H1 (cell line): ENCODE measurements at regions not wholly inside any gene's neighbourhood (a gene's known extent, or its start where the extent isn't known, plus 50 kb on each side); places are given as distances from the start of the nearest gene placed in this dataset.

Experiments
- CTCF ChIA-PET: fragments of 300-600 bp; sonication (Branson Sonifier 250); formaldehyde crosslinking; loops from one replicate; lab custom pipeline; 2021; ENCODE audit not compliant: partially characterized antibody; lab: Charles Lee
- POLR2A ChIA-PET: fragments of 300-600 bp; sonication (Branson Sonifier 250); formaldehyde crosslinking; loops from one replicate; lab custom pipeline; 2021; ENCODE audit warnings: inconsistent platforms; ENCODE audit not compliant: partially characterized antibody; lab: Charles Lee
- DNase-seq, 2 experiments: peaks; one replicate each; pipeline versions ENCODE4 v3.0.0 to v3.0.0-alpha.2; 2010 to 2022; ENCODE audit warnings: low spot score in 2 of 2, low read depth in 1 of 2, mixed read lengths in 1 of 2
- FAIRE-seq: peaks from 2 replicates; lab custom pipeline; 2011; peaks lifted over from hg19 to GRCh38; lab: Jason Lieb, UNC
- H2AFZ ChIP-seq: 2 replicates; pipeline ENCODE4 v1.8.1; 2012; ENCODE audit warnings: low read length, inconsistent platforms
- H2AK5ac ChIP-seq: 2 replicates; pipeline ENCODE4 v1.6.1; 2013; ENCODE audit warnings: low read depth, low read length
- H2BK120ac ChIP-seq: replicated peaks from 2 replicates; pipeline ENCODE3; 2013; ENCODE audit warnings: low read depth, low read length, inconsistent platforms
- H2BK12ac ChIP-seq: 2 replicates; pipeline ENCODE4 v1.6.1; 2013; ENCODE audit warnings: low read depth, low read length
- H2BK15ac ChIP-seq: 2 replicates; pipeline ENCODE4 v1.6.1; 2013; ENCODE audit warnings: low read length
- H2BK20ac ChIP-seq: 2 replicates; pipeline ENCODE4 v1.6.1; 2013; ENCODE audit warnings: low read length
- H2BK5ac ChIP-seq: 2 replicates; pipeline ENCODE4 v1.6.1; 2013; ENCODE audit warnings: low read depth, low read length
- H3K14ac ChIP-seq: 2 replicates; pipeline ENCODE4 v1.6.1; 2013; ENCODE audit warnings: inconsistent platforms; ENCODE audit not compliant: insufficient read length
- H3K18ac ChIP-seq: 2 replicates; pipeline ENCODE4 v1.6.1; 2013; ENCODE audit warnings: low read length; ENCODE audit errors: extremely low read depth
- H3K23ac ChIP-seq: 2 replicates; pipeline ENCODE4 v1.6.1; 2013; ENCODE audit warnings: inconsistent platforms; ENCODE audit not compliant: insufficient read length
- H3K23me2 ChIP-seq: 2 replicates; pipeline ENCODE4 v1.6.1; 2013; ENCODE audit warnings: low read depth, low read length
- H3K27ac ChIP-seq: 2 replicates; pipeline ENCODE4 v1.6.1; 2011; ENCODE audit warnings: low read depth, low read length, inconsistent platforms
- H3K27me3 ChIP-seq, 4 experiments: replicated peaks in 1 of 4; 1 replicate in 1 of 4; 2 replicates in 3 of 4; pipeline versions ENCODE4 v1.6.1 to v1.8.1; 2011 to 2013; ENCODE audit warnings: low read length in 3 of 4, mild to moderate bottlenecking in 3 of 4, inconsistent platforms in 2 of 4, mixed read lengths in 2 of 4, moderate library complexity in 1 of 4; ENCODE audit not compliant: control insufficient read depth in 3 of 4, insufficient read depth in 3 of 4; ENCODE audit errors: extremely low read depth in 1 of 4
- H3K36me3 ChIP-seq, 4 experiments: 2 replicates each; pipeline versions ENCODE4 v1.6.1 to v1.8.1; 2011 to 2013; ENCODE audit warnings: mild to moderate bottlenecking in 4 of 4, low read length in 3 of 4, moderate library complexity in 2 of 4, control low read depth in 1 of 4, inconsistent platforms in 1 of 4; ENCODE audit not compliant: insufficient read depth in 4 of 4, control insufficient read depth in 2 of 4
- H3K4ac ChIP-seq: replicated peaks from 2 replicates; pipeline ENCODE3; 2013; ENCODE audit warnings: low read length, low read depth, mixed read lengths, inconsistent platforms; ENCODE audit not compliant: insufficient read length
- H3K4me1 ChIP-seq, 4 experiments: replicated peaks in 1 of 4; 1 replicate in 1 of 4; 2 replicates in 3 of 4; pipeline versions ENCODE4 v1.6.1 to v1.8.1; 2011 to 2013; ENCODE audit warnings: low read length in 3 of 4, inconsistent platforms in 2 of 4, mixed read lengths in 1 of 4; ENCODE audit not compliant: insufficient read depth in 4 of 4, control insufficient read depth in 3 of 4
- H3K4me2 ChIP-seq, 2 experiments: 2 replicates each; pipeline versions ENCODE4 v1.6.1 to v1.8.1; 2011 to 2013; ENCODE audit warnings: low read depth in 2 of 2, low read length in 2 of 2, control low read depth in 1 of 2, inconsistent platforms in 1 of 2, mild to moderate bottlenecking in 1 of 2; ENCODE audit not compliant: insufficient read depth in 1 of 2
- H3K4me3 ChIP-seq, 4 experiments: fragments of 200-600, 300-600 bp in 1 of 4; sonication (generic), shearing (Covaris generic), sonication (Bioruptor Twin) in 1 of 4; 2 replicates each; pipeline versions ENCODE4 v1.5.1 to v1.8.1; 2011 to 2016; ENCODE audit warnings: low read length in 4 of 4, low read depth in 3 of 4, control low read depth in 2 of 4, inconsistent platforms in 2 of 4, mild to moderate bottlenecking in 2 of 4, mixed read lengths in 1 of 4, moderate library complexity in 1 of 4; ENCODE audit not compliant: insufficient read depth in 2 of 4; ENCODE audit errors: extremely low read depth in 1 of 4
- H3K56ac ChIP-seq: replicated peaks from 2 replicates; pipeline ENCODE3; 2013; ENCODE audit warnings: low read depth, mild to moderate bottlenecking, mixed read lengths, low read length, inconsistent platforms; ENCODE audit not compliant: insufficient read length
- H3K79me1 ChIP-seq: 2 replicates; pipeline ENCODE4 v1.6.1; 2013; ENCODE audit warnings: low read depth, low read length, control low read depth
- H3K79me2 ChIP-seq, 2 experiments: 2 replicates each; pipeline versions ENCODE4 v1.6.1 to v1.8.1; 2012 to 2013; ENCODE audit warnings: low read length in 2 of 2, mild to moderate bottlenecking in 2 of 2, inconsistent platforms in 1 of 2; ENCODE audit not compliant: insufficient read depth in 2 of 2, control insufficient read depth in 1 of 2
- H3K9ac ChIP-seq, 4 experiments: replicated peaks in 1 of 4; 1 replicate in 1 of 4; 2 replicates in 3 of 4; pipeline versions ENCODE4 v1.6.1 to v1.8.1; 2011 to 2013; ENCODE audit warnings: low read depth in 3 of 4, low read length in 3 of 4, control low read depth in 2 of 4, mild to moderate bottlenecking in 2 of 4, moderate library complexity in 2 of 4, inconsistent platforms in 1 of 4; ENCODE audit errors: extremely low read depth in 1 of 4
- H3K9me3 ChIP-seq, 2 experiments: 2 replicates each; pipeline versions ENCODE4 v1.6.1 to v1.8.1; 2012 to 2013; ENCODE audit warnings: mild to moderate bottlenecking in 2 of 2, moderate library complexity in 2 of 2, control low read depth in 1 of 2, inconsistent platforms in 1 of 2, low read depth in 1 of 2, low read length in 1 of 2, mixed read lengths in 1 of 2; ENCODE audit not compliant: insufficient read depth in 2 of 2
- H4K20me1 ChIP-seq, 2 experiments: replicated peaks in 1 of 2; 2 replicates each; pipeline versions ENCODE3 to v1.8.1; 2011 to 2013; ENCODE audit warnings: inconsistent platforms in 2 of 2, low read length in 2 of 2, mild to moderate bottlenecking in 1 of 2; ENCODE audit not compliant: insufficient read depth in 2 of 2, control insufficient read depth in 1 of 2
- H4K5ac ChIP-seq: 2 replicates; pipeline ENCODE4 v1.6.1; 2013; ENCODE audit warnings: low read length, low read depth, mixed read lengths, inconsistent platforms; ENCODE audit not compliant: insufficient read length
- H4K8ac ChIP-seq: 2 replicates; pipeline ENCODE4 v1.8.0; 2013; ENCODE audit warnings: mild to moderate bottlenecking, moderate library complexity, low read length, inconsistent platforms; ENCODE audit not compliant: insufficient read depth; ENCODE audit errors: extremely low read depth
- H4K91ac ChIP-seq: replicated peaks from 2 replicates; pipeline ENCODE3; 2013; ENCODE audit warnings: low read length, mixed read lengths, inconsistent platforms; ENCODE audit not compliant: insufficient read length
- BACH1 ChIP-seq: IDR thresholded peaks from 2 replicates; pipeline ENCODE4 v1.6.1; 2012; ENCODE audit warnings: low read length, improper control_type of control experiment
- CHD1 ChIP-seq: IDR thresholded peaks from 2 replicates; pipeline ENCODE4 v1.6.1; 2012; ENCODE audit warnings: low read depth, low read length, improper control_type of control experiment
- EP300 ChIP-seq, 2 experiments: IDR thresholded peaks; 1 replicate in 1 of 2; 2 replicates in 1 of 2; pipeline ENCODE4 v1.6.1; 2011 to 2012; ENCODE audit warnings: low read depth in 2 of 2, low read length in 2 of 2, mild to moderate bottlenecking in 2 of 2, borderline replicate concordance in 1 of 2, inconsistent platforms in 1 of 2, moderate library complexity in 1 of 2
- FOSL1 ChIP-seq: IDR thresholded peaks from 2 replicates; pipeline ENCODE4 v1.6.1; 2011; ENCODE audit warnings: mild to moderate bottlenecking, low read depth, low read length, moderate library complexity; ENCODE audit not compliant: insufficient read depth
- KDM5A ChIP-seq: fragments of 200-600 bp; IDR thresholded peaks from 2 replicates; pipeline ENCODE4 v1.7.1; 2012; ENCODE audit warnings: mild to moderate bottlenecking, low read length, inconsistent platforms, mixed read lengths
- NRF1 ChIP-seq: IDR thresholded peaks from 2 replicates; pipeline ENCODE4 v1.6.1; 2011; ENCODE audit warnings: mild to moderate bottlenecking, low read depth, low read length, improper control_type of control experiment
- POLR2A ChIP-seq, 2 experiments: IDR thresholded peaks; 1 replicate in 1 of 2; 2 replicates in 1 of 2; pipeline ENCODE4 v1.6.1; 2011; ENCODE audit warnings: low read depth in 2 of 2, low read length in 2 of 2, mild to moderate bottlenecking in 2 of 2; ENCODE audit errors: control extremely low read depth in 1 of 2
- SIX5 ChIP-seq: IDR thresholded peaks from 2 replicates; pipeline ENCODE4 v1.6.1; 2011; ENCODE audit warnings: mild to moderate bottlenecking, low read depth, low read length
- TBP ChIP-seq: IDR thresholded peaks from 2 replicates; pipeline ENCODE4 v1.6.1; 2011; ENCODE audit warnings: low read depth, low read length, improper control_type of control experiment
- WGBS, 2 experiments: shearing (Covaris generic) in 1 of 2; methylation state at CpG; one replicate each; pipeline versions ENCODE4 v1.1.6 to v1.1.7; 2013 to 2015; ENCODE audit warnings: low lambda C conversion rate in 2 of 2, mixed read lengths in 2 of 2, inconsistent platforms in 1 of 2, low coverage in 1 of 2, missing lambda C conversion rate in 1 of 2; ENCODE audit not compliant: insufficient replicate concordance in 2 of 2, insufficient coverage in 1 of 2, insufficient read length in 1 of 2; ENCODE audit errors: extremely low coverage in 1 of 2, missing lambda C conversion rate in 1 of 2; 5-methylcytosine and 5-hydroxymethylcytosine counted together
- TF ChIP-seq, protein P1 (sequence below): IDR thresholded peaks from 2 replicates; pipeline ENCODE4 v1.6.1; 2012; ENCODE audit warnings: low read length, inconsistent platforms

DNA sequence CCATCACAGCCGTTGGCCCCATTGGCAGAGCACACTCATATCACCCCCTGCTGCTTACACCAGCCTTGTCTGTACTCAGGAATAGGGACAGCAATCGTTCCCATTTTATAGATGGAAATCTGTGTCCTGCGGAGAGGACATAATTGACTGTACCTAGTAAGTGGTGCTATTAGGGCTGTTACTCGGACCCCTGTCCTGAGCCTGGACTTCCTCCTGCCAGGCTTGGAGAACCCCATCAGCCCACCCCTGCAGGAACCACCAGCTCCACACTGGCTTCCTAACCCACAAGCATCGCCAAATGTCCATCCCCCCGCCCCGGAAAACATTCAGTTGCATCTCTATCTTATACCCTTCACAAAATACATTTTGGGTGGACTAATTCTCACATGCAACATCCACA, 139.8 kb upstream of the RET start:
- Histone ChIP-seq H3K79me2 (no peaks in the 10 kb centered on the region), H3K27me3 (peaks cover 1 to 26% (median 21%) of the 10 kb centered on the region in 4 experiments), H3K9me3 (no peaks in the 10 kb centered on the region), H2BK20ac (no peak overlapping the region), H4K8ac (no peak overlapping the region; the same call in 1 of the 2 replicates), H3K23ac (no peak overlapping the region), H3K14ac (no peak overlapping the region), H3K27ac (no peak overlapping the region), H3K4me2 (no peak overlapping the region), H4K5ac (no peak overlapping the region), H4K91ac (no peak overlapping the region), H2BK5ac (no peak overlapping the region), H3K79me1 (no peaks in the 10 kb centered on the region), H3K4ac (no peak overlapping the region), H3K23me2 (peaks cover 12% of the 10 kb centered on the region), H4K20me1 (no peaks in the 10 kb centered on the region), H2BK120ac (no peak overlapping the region), H2AK5ac (no peak overlapping the region), H2AFZ (no peak overlapping the region), H3K36me3 (no peaks in the 10 kb centered on the region), H3K18ac (no peak overlapping the region), H3K4me3 (no peak overlapping the region), H3K9ac (no peak overlapping the region), H3K4me1 (peaks cover 0 to 10% (median under 1%) of the 10 kb centered on the region in 4 experiments; a peak in 4 of 7 replicates), H2BK12ac (no peak overlapping the region), H2BK15ac (no peak overlapping the region), H3K56ac (no peak overlapping the region)
- ChIA-PET CTCF (interaction anchor here (1.6 to 2.0 kb wide), 2 partner anchors 9 to 105 kb away, joined by 4 to 5 read pairs; no protein-coding TSS in a partner anchor), POLR2A (no interaction called here)
- 82% methylated on average over 7 of the region's 7 CpGs; no CpG with 5 or more reads in 1 of the 2 experiments for WGBS, 2 experiments
- FAIRE-seq (no peak), DNase-seq (no peak)
- TF ChIP-seq FOSL1 (no peak), CHD1 (no peak), KDM5A (no peak), POLR2A (IDR thresholded peaks at IDR 0.05; ENCODE audit: control extremely low read depth in 1 of 2, low read depth in 2 of 2, low read length in 2 of 2) (no peak), EP300 (IDR thresholded peaks at IDR 0.05; ENCODE audit: borderline replicate concordance in 1 of 2, low read depth in 2 of 2, low read length in 2 of 2) (no peak), BACH1 (no peak), NRF1 (no peak), SIX5 (no peak), TBP (no peak)
- TF ChIP-seq, protein P1, sequence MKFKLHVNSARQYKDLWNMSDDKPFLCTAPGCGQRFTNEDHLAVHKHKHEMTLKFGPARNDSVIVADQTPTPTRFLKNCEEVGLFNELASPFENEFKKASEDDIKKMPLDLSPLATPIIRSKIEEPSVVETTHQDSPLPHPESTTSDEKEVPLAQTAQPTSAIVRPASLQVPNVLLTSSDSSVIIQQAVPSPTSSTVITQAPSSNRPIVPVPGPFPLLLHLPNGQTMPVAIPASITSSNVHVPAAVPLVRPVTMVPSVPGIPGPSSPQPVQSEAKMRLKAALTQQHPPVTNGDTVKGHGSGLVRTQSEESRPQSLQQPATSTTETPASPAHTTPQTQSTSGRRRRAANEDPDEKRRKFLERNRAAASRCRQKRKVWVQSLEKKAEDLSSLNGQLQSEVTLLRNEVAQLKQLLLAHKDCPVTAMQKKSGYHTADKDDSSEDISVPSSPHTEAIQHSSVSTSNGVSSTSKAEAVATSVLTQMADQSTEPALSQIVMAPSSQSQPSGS, result no peak
